Immature natural killer cell (primary cell): ENCODE measurements at regions not wholly inside any gene's neighbourhood (a gene's known extent, or its start where the extent isn't known, plus 50 kb on each side); places are given as distances from the start of the nearest gene placed in this dataset.

Experiments used
- DNase-seq, 3 donors: peaks; one replicate each; pipeline ENCODE4 v3.0.0; 2022; ENCODE audit warnings: mixed read lengths in 1 of 3
- H3K27ac Mint-ChIP-seq, 6 donors: one replicate each; pipeline ENCODE4 v1.8.0; 2020; ENCODE audit warnings: mixed read lengths in 6 of 6, mild to moderate bottlenecking in 5 of 6, inconsistent platforms in 4 of 6, moderate library complexity in 3 of 6
- H3K27me3 Mint-ChIP-seq, 3 donors: one replicate each; pipeline ENCODE4 v1.8.0; 2020 to 2021; ENCODE audit warnings: low read depth in 3 of 3, mild to moderate bottlenecking in 3 of 3, mixed read lengths in 3 of 3, moderate library complexity in 3 of 3, inconsistent platforms in 1 of 3
- H3K36me3 Mint-ChIP-seq, 3 donors: one replicate each; pipeline ENCODE4 v1.8.0; 2020; ENCODE audit warnings: mixed read lengths in 3 of 3, inconsistent platforms in 2 of 3, mild to moderate bottlenecking in 2 of 3
- H3K4me1 Mint-ChIP-seq, 2 donors: one replicate each; pipeline ENCODE4 v1.8.0; 2020; ENCODE audit warnings: inconsistent platforms in 2 of 2, mild to moderate bottlenecking in 2 of 2, mixed read lengths in 2 of 2, moderate library complexity in 1 of 2
- H3K4me3 Mint-ChIP-seq, 5 donors: one replicate each; pipeline ENCODE4 v1.8.0; 2020; ENCODE audit warnings: mild to moderate bottlenecking in 5 of 5, mixed read lengths in 5 of 5, inconsistent platforms in 3 of 5, moderate library complexity in 3 of 5
- H3K9me3 Mint-ChIP-seq, 6 donors: one replicate each; pipeline ENCODE4 v1.8.0; 2020; ENCODE audit warnings: mild to moderate bottlenecking in 6 of 6, mixed read lengths in 6 of 6, inconsistent platforms in 4 of 6, moderate library complexity in 3 of 6

- peak overlapping the region in 1 of 6 donors; percentile 58 for H3K27ac Mint-ChIP-seq
- peaks cover 0 to 3% (median 2%) of the 10 kb centered on the region in 3 donors for H3K27me3 Mint-ChIP-seq
- peaks cover 7% of the 10 kb centered on the region in 2 donors for H3K4me1 Mint-ChIP-seq
- H3K9me3 Mint-ChIP-seq: no peaks in the 10 kb centered on the region
- no peak for DNase-seq
- no peaks in the 10 kb centered on the region for H3K36me3 Mint-ChIP-seq
- no peak overlapping the region for H3K4me3 Mint-ChIP-seq
Observed at GRCh38 chr6:37097335-37097734, 72.6 kb upstream of the PIM1 start.

- Mint-ChIP-seq H3K4me3 (no peak overlapping the region), H3K9me3 (no peaks in the 10 kb centered on the region), H3K4me1 (peaks cover 23 to 25% of the 10 kb centered on the region in 2 donors), H3K27me3 (peaks cover 0 to 6% (median 0%) of the 10 kb centered on the region in 3 donors), H3K36me3 (no peaks in the 10 kb centered on the region), H3K27ac (peak overlapping the region in 5 of 6 donors; percentile 15 to 85 (median 51))
- DNase-seq: no peak
Observed at GRCh38 chr6:37099442-37099841, 70.5 kb upstream of the PIM1 start.

GRCh38 chr6:37100745-37101144 is 69.2 kb upstream of the PIM1 start:
- H3K9me3 Mint-ChIP-seq: peaks cover 0 to 1% (median 0%) of the 10 kb centered on the region in 6 donors
- peaks cover 32 to 38% of the 10 kb centered on the region in 2 donors for H3K4me1 Mint-ChIP-seq
- H3K4me3 Mint-ChIP-seq: peak overlapping the region in 1 of 5 donors; percentile 18
- DNase-seq: no peak
- H3K27ac Mint-ChIP-seq: peak overlapping the region; percentile 79 to 95 (median 87)
- H3K36me3 Mint-ChIP-seq: no peaks in the 10 kb centered on the region
- H3K27me3 Mint-ChIP-seq: peaks cover 0 to 10% (median 0%) of the 10 kb centered on the region in 3 donors

GRCh38 chr6:37101991-37102298 is 68.0 kb upstream of the PIM1 start:
- Mint-ChIP-seq H3K36me3 (no peaks in the 10 kb centered on the region), H3K27me3 (peaks cover 0 to 13% (median 2%) of the 10 kb centered on the region in 3 donors), H3K4me1 (peaks cover 30 to 40% of the 10 kb centered on the region in 2 donors), H3K4me3 (peak overlapping the region; percentile 26 to 90 (median 71)), H3K27ac (peak overlapping the region; percentile 83 to 95 (median 90)), H3K9me3 (peaks cover 0 to 2% (median 0%) of the 10 kb centered on the region in 6 donors)
- DNase-seq: no peak

- no peaks in the 10 kb centered on the region for H3K36me3 Mint-ChIP-seq
- peaks cover 0 to 14% (median 2%) of the 10 kb centered on the region in 3 donors for H3K27me3 Mint-ChIP-seq
- H3K27ac Mint-ChIP-seq: peak overlapping the region; percentile 83 to 95 (median 90)
- H3K9me3 Mint-ChIP-seq: peaks cover 0 to 2% (median 0%) of the 10 kb centered on the region in 6 donors
- peak; percentile 78 to 84 (median 81) for DNase-seq
- peaks cover 30 to 40% of the 10 kb centered on the region in 2 donors for H3K4me1 Mint-ChIP-seq
- H3K4me3 Mint-ChIP-seq: peak overlapping the region; percentile 78 to 90 (median 84)
Observed at GRCh38 chr6:37102299-37103168, 67.4 kb upstream of the PIM1 start.

GRCh38 chr6:37103169-37104039 is 66.5 kb upstream of the PIM1 start:
- Mint-ChIP-seq H3K36me3 (no peaks in the 10 kb centered on the region), H3K4me1 (peaks cover 30 to 40% of the 10 kb centered on the region in 2 donors), H3K9me3 (peaks cover 0 to 2% (median 0%) of the 10 kb centered on the region in 6 donors), H3K27me3 (peaks cover 0 to 14% (median 2%) of the 10 kb centered on the region in 3 donors), H3K4me3 (peak overlapping the region; percentile 78 to 90 (median 84)), H3K27ac (peak overlapping the region; percentile 64 to 90 (median 88))
- DNase-seq: peak in 1 of 3 donors; percentile 17

- Mint-ChIP-seq H3K27ac (peak overlapping the region in 1 of 6 donors; percentile 23), H3K4me3 (no peak overlapping the region), H3K4me1 (peaks cover 30 to 40% of the 10 kb centered on the region in 2 donors), H3K9me3 (peaks cover 0 to 2% (median 0%) of the 10 kb centered on the region in 6 donors), H3K27me3 (peaks cover 2 to 14% (median 2%) of the 10 kb centered on the region in 3 donors), H3K36me3 (no peaks in the 10 kb centered on the region)
- no peak for DNase-seq
Observed at GRCh38 chr6:37104824-37105147, 65.2 kb upstream of the PIM1 start.

GRCh38 chr6:37105148-37106050 is 64.6 kb upstream of the PIM1 start:
- H3K27ac Mint-ChIP-seq: peak overlapping the region in 1 of 6 donors; percentile 23
- H3K4me1 Mint-ChIP-seq: peaks cover 30 to 40% of the 10 kb centered on the region in 2 donors
- H3K27me3 Mint-ChIP-seq: peaks cover 2 to 14% (median 2%) of the 10 kb centered on the region in 3 donors
- peaks cover 0 to 2% (median 0%) of the 10 kb centered on the region in 6 donors for H3K9me3 Mint-ChIP-seq
- no peak for DNase-seq
- H3K36me3 Mint-ChIP-seq: no peaks in the 10 kb centered on the region
- H3K4me3 Mint-ChIP-seq: peak overlapping the region in 1 of 5 donors; percentile 1

- H3K4me1 Mint-ChIP-seq: peaks cover 30 to 40% of the 10 kb centered on the region in 2 donors
- no peak for DNase-seq
- no peak overlapping the region for H3K4me3 Mint-ChIP-seq
- H3K36me3 Mint-ChIP-seq: no peaks in the 10 kb centered on the region
- H3K9me3 Mint-ChIP-seq: peaks cover 0 to 2% (median 0%) of the 10 kb centered on the region in 6 donors
- H3K27ac Mint-ChIP-seq: no peak overlapping the region
- H3K27me3 Mint-ChIP-seq: peaks cover 2 to 14% (median 4%) of the 10 kb centered on the region in 3 donors
Observed at GRCh38 chr6:37106051-37106363, 63.9 kb upstream of the PIM1 start.

- Mint-ChIP-seq H3K4me3 (no peak overlapping the region), H3K27ac (no peak overlapping the region), H3K27me3 (peaks cover 2 to 16% (median 4%) of the 10 kb centered on the region in 3 donors), H3K9me3 (peaks cover 0 to 2% (median 0%) of the 10 kb centered on the region in 6 donors), H3K4me1 (peaks cover 30 to 40% of the 10 kb centered on the region in 2 donors), H3K36me3 (no peaks in the 10 kb centered on the region)
- DNase-seq: no peak
Observed at GRCh38 chr6:37106554-37106953, 63.4 kb upstream of the PIM1 start.

- no peak overlapping the region for H3K4me3 Mint-ChIP-seq
- DNase-seq: no peak
- H3K27me3 Mint-ChIP-seq: peaks cover 2 to 19% (median 4%) of the 10 kb centered on the region in 3 donors
- no peaks in the 10 kb centered on the region for H3K36me3 Mint-ChIP-seq
- peaks cover 0 to 2% (median 0%) of the 10 kb centered on the region in 6 donors for H3K9me3 Mint-ChIP-seq
- peaks cover 28 to 36% of the 10 kb centered on the region in 2 donors for H3K4me1 Mint-ChIP-seq
- H3K27ac Mint-ChIP-seq: no peak overlapping the region
Observed at GRCh38 chr6:37106982-37107491, 62.9 kb upstream of the PIM1 start.

- Mint-ChIP-seq H3K9me3 (peaks cover 0 to 2% (median 0%) of the 10 kb centered on the region in 6 donors), H3K36me3 (no peaks in the 10 kb centered on the region)
- no peak for DNase-seq
Observed at GRCh38 chr6:37109714-37110499, 60.0 kb upstream of the PIM1 start.

More at GRCh38 chr6:37109714-37110499, 60.0 kb upstream of the PIM1 start:
- Mint-ChIP-seq H3K4me1 (peaks cover 6 to 10% of the 10 kb centered on the region in 2 donors), H3K4me3 (no peak overlapping the region), H3K27me3 (peaks cover 2 to 16% (median 5%) of the 10 kb centered on the region in 3 donors), H3K27ac (no peak overlapping the region)
